Lower lobe of right lung (tissue), 2 donors: ENCODE measurements at regions not wholly inside any gene's neighbourhood (a gene's known extent, or its start where the extent isn't known, plus 50 kb on each side); places are given as distances from the start of the nearest gene placed in this dataset.

ENCODE experiments used
- ATAC-seq, 2 donors: fragments of 200-7000 bp; cut with Tn5 transposase; one replicate each; pipeline ENCODE4 v1.9.1; 2020 to 2022; ENCODE audit warnings: mild to moderate bottlenecking in 2 of 2, moderate library complexity in 2 of 2
- DNase-seq: peaks from one replicate; pipeline ENCODE4 v3.0.0-alpha.2; 2020
- H3K27ac ChIP-seq: fragments of 200-600 bp; one replicate; pipeline ENCODE4 v1.8.0; 2022
- H3K27me3 ChIP-seq: fragments of 200-600 bp; one replicate; pipeline ENCODE4 v1.8.0; 2022; ENCODE audit warnings: low read depth
- H3K36me3 ChIP-seq: fragments of 200-600 bp; one replicate; pipeline ENCODE4 v1.8.0; 2022; ENCODE audit warnings: mild to moderate bottlenecking
- H3K4me1 ChIP-seq: fragments of 200-600 bp; one replicate; pipeline ENCODE4 v1.8.0; 2022
- H3K4me3 ChIP-seq: fragments of 200-600 bp; one replicate; pipeline ENCODE4 v1.8.0; 2022; ENCODE audit warnings: mild to moderate bottlenecking
- H3K9me3 ChIP-seq: fragments of 200-600 bp; one replicate; pipeline ENCODE4 v1.8.0; 2022
- CTCF ChIP-seq: fragments of 200-600 bp; IDR thresholded peaks from one replicate; pipeline ENCODE4 v1.8.0; 2022; ENCODE audit warnings: antibody characterized with exemption, mild to moderate bottlenecking
- intact Hi-C: fragments of 100-400 bp; cut with DNase I; formaldehyde crosslinking; loops from one replicate; pipeline ENCODE4 v1.11.0; 2022
- donor health status: DM: no; HTN: yes; CAD: no; lungs with severe emphysema.

GRCh38 chr15:56831467-56832005, 86.9 kb upstream of the TCF12 start:
- H3K9me3 ChIP-seq: no peaks in the 10 kb centered on the region
- H3K36me3 ChIP-seq: no peaks in the 10 kb centered on the region
- ATAC-seq: no peak
- H3K4me1 ChIP-seq: peaks cover 7% of the 10 kb centered on the region
- intact Hi-C loops: no loop called here
- H3K27me3 ChIP-seq: no peaks in the 10 kb centered on the region
- DNase-seq: no peak
- no peak for TF ChIP-seq CTCF
- no peak overlapping the region for H3K27ac ChIP-seq
- no peak overlapping the region for H3K4me3 ChIP-seq

GRCh38 chr15:56824175-56824574, 90.9 kb upstream of the ZNF280D start:
- TF ChIP-seq CTCF: no peak
- no peak overlapping the region for H3K27ac ChIP-seq
- H3K4me1 ChIP-seq: peaks cover 4% of the 10 kb centered on the region
- ATAC-seq (peak; percentile 21 to 56), DNase-seq (no peak)
- no peaks in the 10 kb centered on the region for H3K27me3 ChIP-seq
- no peak overlapping the region for H3K4me3 ChIP-seq
- intact Hi-C loops: no loop called here
- H3K36me3 ChIP-seq: no peaks in the 10 kb centered on the region
- H3K9me3 ChIP-seq: no peaks in the 10 kb centered on the region

- TF ChIP-seq CTCF: peak; percentile 56
- Histone ChIP-seq H3K4me3 (no peak overlapping the region), H3K27me3 (no peaks in the 10 kb centered on the region), H3K36me3 (no peaks in the 10 kb centered on the region), H3K4me1 (peaks cover 4% of the 10 kb centered on the region), H3K27ac (no peak overlapping the region), H3K9me3 (no peaks in the 10 kb centered on the region)
- DNase-seq: peak; percentile 53
- ATAC-seq: peak; percentile 84 to 85
- intact Hi-C loops: no loop called here
Measured at GRCh38 chr15:56821721-56822425, 88.6 kb upstream of the ZNF280D start.

- Histone ChIP-seq H3K36me3 (no peaks in the 10 kb centered on the region), H3K4me3 (no peak overlapping the region), H3K27me3 (no peaks in the 10 kb centered on the region), H3K9me3 (no peaks in the 10 kb centered on the region), H3K4me1 (peaks cover 4% of the 10 kb centered on the region), H3K27ac (no peak overlapping the region)
- DNase-seq (no peak), ATAC-seq (no peak)
- TF ChIP-seq CTCF: no peak
- intact Hi-C loops: no loop called here
Measured at GRCh38 chr15:56820333-56820732, 87.0 kb upstream of the ZNF280D start.

- ATAC-seq (no peak), DNase-seq (no peak)
- intact Hi-C loops: no loop called here
- Histone ChIP-seq H3K27me3 (no peaks in the 10 kb centered on the region), H3K36me3 (no peaks in the 10 kb centered on the region), H3K27ac (no peak overlapping the region), H3K4me3 (no peak overlapping the region), H3K9me3 (no peaks in the 10 kb centered on the region), H3K4me1 (peaks cover 4% of the 10 kb centered on the region)
- no peak for TF ChIP-seq CTCF
Measured at GRCh38 chr15:56817321-56818080, 84.2 kb upstream of the ZNF280D start.
